ENCODE measurements at regions not wholly inside any gene's neighbourhood (a gene's known extent, or its start where the extent isn't known, plus 50 kb on each side); places are given as distances from the start of the nearest gene placed in this dataset.
"Not testable (repeated sequence)": the region's sequence is repeated elsewhere in the genome, so short reads cannot be mapped to it uniquely, and the experiment has no call there.

GRCh38 chr7:156049366-156049765 is 237.1 kb upstream of the SHH start:
- no peak for DNase-seq

DNA sequence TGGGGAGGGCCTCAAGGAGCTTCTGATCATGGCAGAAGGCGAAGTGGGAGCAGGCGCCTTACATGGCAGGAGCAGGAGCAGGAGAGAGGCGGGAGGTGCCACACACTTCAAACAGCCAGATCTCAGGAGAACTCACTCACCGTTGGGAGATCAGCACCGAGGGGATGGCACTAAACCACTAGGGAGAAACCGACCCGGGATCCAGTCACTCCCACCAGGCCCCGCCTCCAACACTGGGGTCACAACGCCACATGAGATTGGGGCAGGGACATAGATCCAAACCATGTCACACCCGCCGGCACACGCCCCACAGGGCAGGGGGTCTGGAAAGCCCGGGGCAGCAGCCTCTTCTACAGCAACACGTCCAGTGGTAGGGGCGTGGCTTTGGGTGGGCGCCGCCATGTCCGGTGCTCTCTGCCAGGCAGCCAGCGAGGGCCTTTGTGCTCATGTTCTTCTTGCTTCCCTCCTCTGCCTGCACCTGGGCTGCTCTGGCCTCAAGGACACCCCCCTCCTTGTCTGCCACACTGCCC is 233.8 kb upstream of the SHH start:
- no peak for DNase-seq

DNA sequence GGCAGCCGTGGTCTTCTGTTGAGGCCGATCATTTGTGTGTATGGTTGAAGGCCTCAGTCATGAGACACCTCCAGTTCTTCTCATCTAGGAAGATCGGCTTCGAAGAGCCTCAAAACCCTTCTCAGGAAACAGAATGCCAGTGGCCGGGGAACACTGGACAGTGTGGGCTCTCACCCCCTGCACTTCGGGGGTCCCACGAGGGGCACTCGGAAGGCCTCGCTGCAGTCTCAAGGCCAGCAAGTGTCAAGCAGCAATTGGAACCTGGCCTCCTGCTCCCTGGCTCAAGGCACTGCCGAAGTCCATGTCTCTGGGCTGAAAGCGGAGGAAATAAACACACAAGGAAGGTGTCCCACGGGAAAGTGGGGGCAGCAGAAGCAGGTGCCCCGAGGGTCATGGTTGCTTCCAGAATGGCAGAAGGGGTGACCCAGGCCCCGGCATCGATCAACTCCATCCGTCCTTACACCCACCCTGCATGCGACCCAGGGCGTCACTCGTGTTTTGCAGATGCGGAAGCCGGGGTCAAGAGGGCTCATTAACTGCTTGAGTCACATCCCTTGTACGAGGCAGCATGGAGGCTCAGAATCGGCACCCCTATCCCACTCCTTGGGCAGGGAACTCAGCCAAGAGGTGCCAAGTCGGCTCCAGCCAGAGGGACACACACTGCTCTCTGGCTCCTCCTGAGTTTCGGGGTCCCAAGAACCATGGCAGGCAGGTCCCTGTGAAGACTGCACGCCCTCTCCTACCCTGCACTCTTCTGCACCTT is 231.3 kb upstream of the SHH start:
- DNase-seq, result no peak

GRCh38 chr7:156041398-156041797 is 229.1 kb upstream of the SHH start:
- DNase-seq, result no peak

- DNase-seq, result no peak
Measured at GRCh38 chr7:156039971-156040677, 227.9 kb upstream of the SHH start.

GRCh38 chr7:156039194-156039593 is 226.9 kb upstream of the SHH start:
- no peak for DNase-seq

DNA sequence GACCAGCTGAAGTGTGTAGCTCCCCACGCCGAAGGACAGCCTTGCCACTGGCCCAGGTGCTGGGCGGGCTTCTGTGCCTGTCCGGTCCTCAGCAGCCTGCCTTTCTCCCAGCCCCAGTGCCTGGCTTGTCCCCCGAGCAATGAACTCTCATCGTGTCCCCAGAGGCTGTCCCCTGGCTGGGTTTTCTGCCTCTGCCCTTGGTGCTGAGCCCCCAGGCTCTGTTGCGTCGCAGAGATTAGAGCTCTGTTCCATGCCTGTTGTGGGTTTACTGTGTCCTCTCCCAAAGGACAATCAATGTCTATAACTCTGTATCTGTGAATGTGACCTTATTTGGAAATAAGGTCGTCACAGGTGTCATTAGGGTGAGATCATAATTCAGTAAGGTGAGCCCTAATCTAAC is 226.1 kb upstream of the SHH start:
- DNase-seq, result no peak

- DNase-seq, result no peak
Measured at GRCh38 chr7:156036153-156036552, 223.9 kb upstream of the SHH start.

- DNase-seq, result not testable (repeated sequence)
Measured at GRCh38 chr7:156035387-156035786, 223.1 kb upstream of the SHH start.

DNA sequence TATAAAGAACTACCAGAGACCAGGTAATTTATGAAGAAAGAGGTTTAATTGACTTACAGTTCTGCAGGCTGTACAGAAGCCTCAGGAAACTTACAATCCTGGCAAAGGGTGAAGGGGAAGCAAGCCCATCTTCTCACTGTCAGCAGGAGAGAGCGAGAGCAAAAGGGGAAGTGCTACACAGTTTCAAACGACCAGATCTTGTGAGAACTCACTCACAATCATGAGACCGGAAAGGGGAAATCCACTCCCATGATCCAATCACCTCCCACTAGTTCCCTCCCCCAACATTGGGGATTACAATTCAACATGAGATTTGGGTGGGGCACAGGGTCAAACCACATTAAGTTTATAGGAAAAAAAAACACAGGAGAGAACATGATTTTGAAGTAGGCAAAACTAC is 222.1 kb upstream of the SHH start:
- DNase-seq, result no peak

GRCh38 chr7:156032973-156033372 is 220.7 kb upstream of the SHH start:
- DNase-seq, result no peak

DNA sequence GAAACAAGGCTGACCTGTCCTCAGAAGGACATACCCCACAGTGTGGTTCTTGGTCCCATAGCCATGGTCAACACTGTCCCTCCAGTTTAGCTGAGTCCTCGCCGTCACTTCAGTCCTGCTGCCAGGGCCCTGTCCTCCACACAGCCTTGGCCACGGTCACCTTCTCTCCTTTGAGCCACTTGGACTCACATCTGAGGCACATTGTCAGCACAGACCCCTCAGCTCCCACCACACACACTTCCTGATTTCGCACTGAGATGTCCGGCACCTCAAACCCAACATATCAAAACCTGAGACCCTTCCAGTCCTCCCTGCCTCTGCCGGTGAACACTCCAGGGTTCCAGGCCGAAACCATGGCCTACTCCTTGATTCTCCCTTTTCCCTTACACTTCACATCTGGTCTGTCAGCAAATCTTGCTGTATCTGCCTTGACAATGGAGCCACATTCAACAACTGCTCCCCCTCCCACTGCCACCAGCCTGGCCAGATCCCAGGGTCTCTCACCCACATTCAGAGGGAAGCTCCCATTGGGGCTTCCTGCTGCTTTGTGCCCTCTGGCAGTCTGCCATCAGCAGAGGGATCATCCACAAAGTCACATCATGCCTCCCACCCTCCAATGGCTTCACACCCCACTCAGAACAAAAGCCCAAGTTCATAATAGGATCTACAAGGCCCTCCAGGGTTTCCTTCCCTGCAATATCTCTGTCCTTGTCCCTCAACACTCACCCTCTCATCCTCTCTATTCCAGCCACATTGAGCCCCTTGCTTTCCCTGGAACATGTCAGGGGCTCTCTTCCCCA is 219.6 kb upstream of the SHH start:
- DNase-seq, result no peak

- no peak for DNase-seq
Measured at GRCh38 chr7:156029460-156030007, 217.3 kb upstream of the SHH start.

GRCh38 chr7:156028521-156028920 is 216.3 kb upstream of the SHH start:
- DNase-seq, result no peak

GRCh38 chr7:156027821-156028220 is 215.6 kb upstream of the SHH start:
- no peak for DNase-seq

DNA sequence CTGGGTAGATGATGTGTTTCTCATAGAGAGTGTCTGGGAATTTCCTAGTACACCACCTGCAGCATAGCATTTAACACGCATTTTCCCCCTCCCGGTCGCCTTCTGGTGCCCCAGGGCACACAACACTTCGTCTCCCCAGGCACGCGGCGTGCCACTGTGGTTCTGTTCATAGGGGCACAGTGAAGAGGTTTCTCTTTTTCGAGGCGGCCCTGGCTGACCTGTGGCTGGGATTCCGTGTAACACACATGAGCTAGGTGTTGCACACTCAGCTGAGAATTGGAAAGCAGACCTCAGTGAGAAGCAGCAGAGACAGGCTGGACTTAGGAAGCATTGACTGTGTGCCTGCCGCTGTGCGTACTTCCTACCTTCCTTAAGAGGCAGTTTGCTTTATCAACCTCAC is 214.3 kb upstream of the SHH start:
- DNase-seq, result no peak

- DNase-seq, result no peak
Measured at GRCh38 chr7:156026076-156026600, 213.9 kb upstream of the SHH start.

DNA sequence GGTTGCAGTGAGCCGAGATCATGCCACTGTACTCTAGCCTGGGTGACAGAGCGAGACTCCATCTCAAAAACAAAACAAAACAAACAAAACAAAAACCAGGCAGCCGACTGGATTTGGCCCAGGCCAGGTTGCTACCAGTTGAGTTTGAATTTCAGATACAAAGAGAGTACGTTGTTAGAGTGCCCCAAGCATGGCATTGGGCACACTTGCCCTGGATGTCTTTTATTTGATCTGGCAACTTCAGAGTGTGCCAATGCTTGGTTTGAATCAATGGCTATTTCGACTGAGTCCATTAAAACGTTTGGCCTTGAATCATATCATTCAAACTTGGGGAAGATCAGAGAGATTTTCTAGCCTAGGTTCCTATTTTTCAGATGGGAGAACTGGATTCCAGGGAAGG is 213.4 kb upstream of the SHH start:
- no peak for DNase-seq

DNA sequence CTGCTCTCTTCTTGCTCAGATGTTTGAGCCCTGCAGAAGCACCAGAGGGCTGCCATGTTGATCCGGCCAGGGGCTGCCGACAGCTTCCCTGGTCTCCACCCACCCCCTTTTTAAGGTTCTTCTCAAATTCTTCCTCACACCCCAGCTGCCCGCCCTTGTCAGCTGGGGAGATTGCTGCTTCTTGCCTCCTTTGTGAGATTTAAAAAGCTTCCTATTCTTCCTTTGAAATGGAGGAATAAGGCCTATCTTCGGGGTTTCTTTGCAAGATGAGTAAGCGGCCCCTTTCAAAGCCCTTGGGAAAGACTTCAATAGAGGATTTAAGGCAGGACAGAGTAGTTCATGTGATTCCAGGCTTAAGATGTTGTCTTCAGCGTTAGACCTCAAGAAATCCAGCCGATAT is 211.9 kb upstream of the SHH start:
- no peak for DNase-seq

- no peak for DNase-seq
Measured at GRCh38 chr7:156022483-156023459, 210.5 kb upstream of the SHH start.

GRCh38 chr7:156021471-156021870 is 209.2 kb upstream of the SHH start:
- no peak for DNase-seq

DNA sequence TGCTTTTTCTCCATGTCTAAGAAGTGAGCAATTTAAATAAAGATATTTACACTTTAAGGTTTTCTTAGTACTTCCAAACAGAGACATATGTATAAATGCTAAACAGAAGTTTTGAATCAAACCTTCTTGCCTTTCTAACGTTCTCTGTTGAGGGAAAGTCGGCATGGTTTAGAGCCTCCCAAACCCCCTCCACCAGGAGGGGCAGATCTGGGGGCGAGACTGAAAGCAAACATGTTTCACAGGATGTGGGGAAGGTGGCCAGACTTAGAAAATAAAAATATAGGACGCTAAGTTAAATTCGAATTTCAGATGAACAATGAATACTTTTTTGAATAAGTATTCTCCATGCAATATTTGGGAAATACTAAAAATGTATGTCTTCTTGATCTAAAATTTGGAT is 208.3 kb upstream of the SHH start:
- DNase-seq, result no peak

Measured in activated CD4-positive, alpha-beta T cell treated with anti-CD3 and anti-CD28 coated beads, Interleukin-10, Interleukin-2, amounts not matched to agents 100 ng/mL and 50 ng/mL, durations not matched to agents 16 hours and 8 hours (primary cell).